GM18511 (cell line): ENCODE measurements at regions not wholly inside any gene's neighbourhood (a gene's known extent, or its start where the extent isn't known, plus 50 kb on each side); places are given as distances from the start of the nearest gene placed in this dataset.
"Not testable (repeated sequence)": the region's sequence is repeated elsewhere in the genome, so short reads cannot be mapped to it uniquely, and the experiment has no call there.

Source experiments
- ATAC-seq: cut with Tn5 transposase; IDR thresholded peaks from one replicate; pipeline ENCODE4 v1.9.1; 2021; ENCODE audit warnings: mild to moderate bottlenecking, moderate library complexity; ENCODE audit not compliant: unreplicated experiment

- ATAC-seq, result not testable (repeated sequence)
Measured at GRCh38 chr6:112960130-112960529, 613.0 kb downstream of the RFPL4B start.

GRCh38 chr6:112967974-112968373 lies 620.8 kb downstream of the RFPL4B start:
- ATAC-seq, result no peak

- ATAC-seq, result no peak
Measured at GRCh38 chr6:112971651-112972050, 624.5 kb downstream of the RFPL4B start.

- not testable (repeated sequence) for ATAC-seq
Measured at GRCh38 chr6:112974931-112975330, 627.8 kb downstream of the RFPL4B start.

- ATAC-seq, result not testable (repeated sequence)
Measured at GRCh38 chr6:112976579-112976978, 629.4 kb downstream of the RFPL4B start.

- ATAC-seq, result no peak
Measured at GRCh38 chr6:112979830-112980229, 632.7 kb downstream of the RFPL4B start.

GRCh38 chr6:112980676-112981075 lies 633.5 kb downstream of the RFPL4B start:
- ATAC-seq, result no peak

GRCh38 chr6:112983713-112984261 lies 636.7 kb downstream of the RFPL4B start:
- no peak for ATAC-seq

GRCh38 chr6:112984899-112985298 lies 637.8 kb downstream of the RFPL4B start:
- ATAC-seq, result no peak

DNA sequence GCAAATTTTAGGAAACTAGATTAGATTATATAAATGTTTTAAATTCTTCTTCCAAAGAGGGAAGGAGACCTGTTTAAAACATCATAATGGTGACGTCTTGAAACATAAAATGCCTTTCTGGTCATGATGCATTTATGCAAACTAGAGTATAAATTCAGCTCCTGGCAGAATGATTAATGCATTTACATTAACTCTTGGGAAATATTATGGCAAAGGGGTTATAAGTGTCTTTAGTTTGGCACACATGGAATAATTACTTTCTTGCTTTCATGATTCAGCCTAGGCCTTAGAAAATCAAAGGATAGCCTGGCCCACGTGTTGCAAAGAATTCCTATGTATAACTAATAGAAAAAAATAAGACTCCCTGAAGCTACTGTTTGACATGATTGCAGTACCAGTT lies 639.2 kb downstream of the RFPL4B start:
- ATAC-seq, result no peak

DNA sequence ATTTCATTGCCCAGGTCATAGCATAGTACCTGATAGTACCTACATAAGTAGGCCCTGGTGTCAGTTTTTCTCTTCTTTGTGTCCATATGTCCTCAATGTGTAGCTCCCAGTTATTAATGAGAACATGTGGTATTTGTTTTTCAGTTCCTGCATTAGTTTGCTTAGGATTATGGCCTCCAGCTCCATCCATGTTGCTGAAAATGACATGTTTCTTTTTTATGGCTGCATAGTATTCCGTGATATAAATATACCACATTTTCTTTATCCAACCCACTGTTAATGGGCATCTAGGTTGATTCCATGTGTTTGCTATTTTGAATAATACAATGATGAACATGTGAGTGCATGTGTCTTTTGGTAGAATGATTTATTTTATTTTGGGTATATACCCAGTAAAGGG lies 641.6 kb downstream of the RFPL4B start:
- ATAC-seq, result no peak

DNA sequence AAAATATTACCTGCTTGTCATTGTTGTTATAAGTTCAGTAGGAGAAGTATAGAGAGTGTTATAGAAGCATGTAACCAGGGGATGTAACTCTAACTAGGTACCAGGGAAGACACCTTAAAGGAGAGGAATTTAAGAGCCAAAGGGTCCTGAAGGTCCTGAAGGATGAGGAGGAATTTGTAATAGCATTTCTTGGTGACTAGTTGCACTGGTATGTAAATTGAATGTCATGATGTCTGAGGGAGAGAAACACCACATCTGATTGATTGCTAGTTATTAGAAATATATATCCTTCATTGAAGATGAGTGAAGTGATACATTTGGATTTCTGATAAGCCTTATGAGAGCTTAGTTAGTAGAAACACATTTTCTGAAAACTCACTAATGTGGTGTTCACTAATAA lies 643.8 kb downstream of the RFPL4B start:
- ATAC-seq, result no peak

DNA sequence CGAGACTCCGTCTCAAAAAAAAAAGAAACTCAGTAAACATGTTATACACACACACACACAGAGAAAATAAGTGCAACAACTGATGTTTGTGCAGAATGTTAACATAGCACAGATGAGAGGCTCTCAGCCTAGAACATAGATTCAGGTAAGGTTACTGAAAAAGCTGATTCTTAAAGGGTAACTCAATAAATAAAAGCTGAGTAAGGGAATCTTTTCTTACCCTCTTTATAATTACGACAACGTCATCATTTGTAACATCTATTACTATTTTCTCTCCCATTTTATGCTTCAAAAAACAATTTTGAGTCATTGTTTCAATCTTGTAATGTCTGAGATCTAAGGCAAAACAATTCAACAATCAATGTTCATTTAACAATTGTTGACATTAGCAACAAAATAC lies 644.8 kb downstream of the RFPL4B start:
- no peak for ATAC-seq

DNA sequence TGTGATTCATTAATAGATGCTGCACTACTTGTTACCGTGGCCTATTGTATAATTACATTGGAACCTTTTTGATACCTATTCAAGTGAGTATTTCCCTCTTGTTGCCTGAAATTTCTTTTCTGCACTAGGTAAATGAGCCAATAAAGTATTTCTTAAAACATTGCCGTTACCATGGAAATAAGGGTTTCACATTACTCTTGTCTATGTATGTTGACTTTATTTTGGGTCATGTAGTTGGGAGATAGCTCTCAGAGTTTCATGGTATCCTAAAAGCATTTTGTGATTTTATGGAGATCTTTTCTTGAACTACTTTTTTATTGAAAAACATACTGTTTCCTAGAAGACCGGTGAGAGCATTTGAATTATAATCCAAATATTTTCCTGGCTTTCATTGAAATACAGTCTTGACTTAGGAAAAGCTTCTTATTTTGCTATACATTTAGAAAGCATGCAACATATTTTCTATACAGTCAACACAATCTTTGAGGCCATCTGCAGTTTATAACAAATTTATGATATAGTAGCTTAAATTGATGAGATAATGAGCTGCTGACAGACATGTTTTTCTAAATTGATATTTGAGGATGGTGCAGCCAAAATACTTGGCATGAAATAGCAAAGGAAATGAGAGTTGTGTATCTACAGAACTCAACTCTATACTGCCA lies 650.4 kb downstream of the RFPL4B start:
- ATAC-seq, result no peak

- no peak for ATAC-seq
Measured at GRCh38 chr6:113004054-113004453, 656.9 kb downstream of the RFPL4B start.

- ATAC-seq, result no peak
Measured at GRCh38 chr6:113004470-113005270, 657.5 kb downstream of the RFPL4B start.

GRCh38 chr6:113006494-113006893 lies 659.4 kb downstream of the RFPL4B start:
- no peak for ATAC-seq

- ATAC-seq, result no peak
Measured at GRCh38 chr6:113009682-113010081, 662.6 kb downstream of the RFPL4B start.

DNA sequence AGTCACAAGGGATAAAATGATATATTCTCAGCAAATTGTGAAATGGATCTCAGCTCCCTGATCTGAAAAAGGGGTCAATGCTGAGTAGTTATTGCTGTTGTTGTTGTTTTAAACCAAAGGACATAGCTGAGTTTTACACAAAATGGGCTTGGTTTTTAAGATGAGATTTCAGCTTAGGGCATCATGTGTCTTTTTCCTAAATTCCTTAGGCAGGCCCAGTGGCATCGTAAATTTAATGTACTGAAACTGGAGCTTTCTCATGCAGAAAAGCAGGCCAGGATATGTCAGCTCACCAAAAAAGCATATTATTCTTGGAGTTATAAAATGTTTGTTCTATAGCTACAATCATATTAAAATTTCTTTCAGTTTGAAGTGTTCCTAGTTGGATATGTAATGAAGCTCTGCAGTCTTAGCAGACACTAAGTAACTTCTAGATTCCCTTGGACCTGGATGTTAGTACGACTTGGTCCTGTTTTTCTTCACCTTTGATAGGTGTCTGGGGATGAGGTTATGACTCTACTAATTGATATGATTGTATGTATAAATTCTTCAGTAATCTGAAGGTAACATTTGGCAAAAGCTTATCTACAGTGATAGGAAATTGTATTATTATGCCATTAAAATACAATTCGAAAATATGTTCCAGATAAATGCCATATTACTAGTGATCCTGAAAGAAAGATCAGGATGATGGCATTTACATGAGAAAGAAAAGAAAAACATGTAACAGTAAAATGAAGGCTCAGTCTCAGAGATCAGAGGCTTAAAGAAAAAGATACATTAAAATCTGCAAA lies 663.3 kb downstream of the RFPL4B start:
- ATAC-seq, result no peak

- no peak for ATAC-seq
Measured at GRCh38 chr6:113011389-113011788, 664.3 kb downstream of the RFPL4B start.

- no peak for ATAC-seq
Measured at GRCh38 chr6:113011801-113012200, 664.7 kb downstream of the RFPL4B start.
